Breast epithelium (tissue), 3 donors: ENCODE measurements at regions not wholly inside any gene's neighbourhood (a gene's known extent, or its start where the extent isn't known, plus 50 kb on each side); places are given as distances from the start of the nearest gene placed in this dataset.

Source experiments
- POLR2A ChIP-seq: fragments of 450-650 bp; IDR thresholded peaks from one replicate; pipeline ENCODE4 v1.6.1; 2016; ENCODE audit warnings: antibody characterized with exemption, mild to moderate bottlenecking, moderate library complexity
- POLR2AphosphoS5 ChIP-seq, 3 donors: sonication (generic); formaldehyde crosslinking; IDR thresholded peaks; one replicate each; pipeline ENCODE4 v1.6.1; 2017; ENCODE audit warnings: antibody characterized with exemption in 3 of 3
- TF ChIP-seq, protein P1 (sequence below), 3 donors: fragments of 450-650 bp; IDR thresholded peaks; one replicate each; pipeline ENCODE4 v1.5.1; 2016 to 2017; ENCODE audit warnings: antibody characterized with exemption in 3 of 3, mild to moderate bottlenecking in 3 of 3, moderate library complexity in 3 of 3

GRCh38 chr20:10990625-10991382 lies 317.0 kb upstream of the JAG1 start:
- no peak for TF ChIP-seq POLR2AphosphoS5 (IDR thresholded peaks at IDR 0.05)
- TF ChIP-seq, protein P1, sequence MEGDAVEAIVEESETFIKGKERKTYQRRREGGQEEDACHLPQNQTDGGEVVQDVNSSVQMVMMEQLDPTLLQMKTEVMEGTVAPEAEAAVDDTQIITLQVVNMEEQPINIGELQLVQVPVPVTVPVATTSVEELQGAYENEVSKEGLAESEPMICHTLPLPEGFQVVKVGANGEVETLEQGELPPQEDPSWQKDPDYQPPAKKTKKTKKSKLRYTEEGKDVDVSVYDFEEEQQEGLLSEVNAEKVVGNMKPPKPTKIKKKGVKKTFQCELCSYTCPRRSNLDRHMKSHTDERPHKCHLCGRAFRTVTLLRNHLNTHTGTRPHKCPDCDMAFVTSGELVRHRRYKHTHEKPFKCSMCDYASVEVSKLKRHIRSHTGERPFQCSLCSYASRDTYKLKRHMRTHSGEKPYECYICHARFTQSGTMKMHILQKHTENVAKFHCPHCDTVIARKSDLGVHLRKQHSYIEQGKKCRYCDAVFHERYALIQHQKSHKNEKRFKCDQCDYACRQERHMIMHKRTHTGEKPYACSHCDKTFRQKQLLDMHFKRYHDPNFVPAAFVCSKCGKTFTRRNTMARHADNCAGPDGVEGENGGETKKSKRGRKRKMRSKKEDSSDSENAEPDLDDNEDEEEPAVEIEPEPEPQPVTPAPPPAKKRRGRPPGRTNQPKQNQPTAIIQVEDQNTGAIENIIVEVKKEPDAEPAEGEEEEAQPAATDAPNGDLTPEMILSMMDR (IDR thresholded peaks at IDR 0.05), result no peak
- no peak for TF ChIP-seq POLR2A
